ENCODE measurements at regions not wholly inside any gene's neighbourhood (a gene's known extent, or its start where the extent isn't known, plus 50 kb on each side); places are given as distances from the start of the nearest gene placed in this dataset.
"Not testable (repeated sequence)": the region's sequence is repeated elsewhere in the genome, so short reads cannot be mapped to it uniquely, and the experiment has no call there.

GRCh38 chr1:10914056-10914455, 98.4 kb upstream of the TARDBP start:
- no peak for DNase-seq

DNA sequence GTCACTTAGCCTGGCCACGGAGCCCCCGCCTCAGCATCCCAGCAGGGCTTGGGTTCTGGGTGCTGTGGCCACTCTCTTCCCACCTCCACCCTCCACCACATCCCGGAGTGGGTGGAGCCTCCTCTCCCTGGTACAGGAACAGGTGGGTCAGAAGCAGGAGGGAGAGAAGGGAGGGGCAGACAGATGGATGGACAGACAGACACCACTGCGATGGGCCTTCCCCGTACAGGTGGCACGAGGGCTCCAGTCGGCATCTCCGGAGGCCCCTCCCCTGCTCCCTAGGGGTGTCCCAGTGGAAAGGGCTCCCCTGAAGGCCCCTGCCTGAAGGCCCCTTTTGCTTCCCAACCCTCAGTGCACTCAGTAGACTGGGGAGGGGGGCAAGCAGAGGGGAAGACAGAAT, 96.9 kb upstream of the TARDBP start:
- no peak for DNase-seq

DNA sequence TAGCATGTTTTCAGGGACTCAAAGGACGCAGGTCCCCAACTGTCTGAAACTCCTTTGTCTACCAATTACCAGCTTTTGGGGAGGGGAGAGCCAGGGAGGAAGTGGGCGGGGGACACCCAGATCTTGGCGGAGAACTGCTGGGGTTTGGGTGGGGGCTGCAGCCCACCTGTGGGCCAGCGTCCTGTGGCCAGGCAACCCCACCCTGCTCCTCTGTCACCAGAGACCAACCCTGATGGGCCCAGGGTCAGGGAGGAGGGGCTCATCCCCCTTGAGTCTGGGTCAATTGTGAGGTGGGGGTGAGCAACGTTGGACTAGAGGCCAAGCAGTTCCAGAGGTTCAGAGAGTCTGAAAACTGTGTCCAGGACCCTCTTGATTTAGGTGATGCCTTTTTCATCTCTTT, 96.1 kb upstream of the TARDBP start:
- no peak for DNase-seq

GRCh38 chr1:10916991-10917390, 95.5 kb upstream of the TARDBP start:
- DNase-seq = no peak

GRCh38 chr1:10917513-10918454, 94.7 kb upstream of the TARDBP start:
- DNase-seq = peak in 1 of 2 donors; percentile 41

DNA sequence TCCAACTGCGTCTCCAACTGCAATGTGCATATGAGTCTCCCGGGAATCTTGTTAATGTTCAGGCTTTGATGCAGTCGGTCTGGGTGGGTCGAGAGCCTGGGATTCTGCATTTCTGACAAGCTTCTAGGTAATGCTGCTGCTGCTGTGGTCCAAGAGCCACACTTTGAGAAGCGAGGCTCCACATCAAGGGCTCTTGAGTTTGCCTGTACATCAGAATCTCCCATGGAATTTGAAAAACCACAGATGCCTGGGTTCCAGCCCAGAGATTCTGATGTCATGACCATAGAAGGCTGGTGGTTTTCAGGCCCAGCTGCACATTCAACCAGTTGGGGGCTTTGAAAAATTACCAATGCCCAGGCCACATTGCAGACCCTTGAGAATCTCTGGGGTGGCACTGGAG, 93.9 kb upstream of the TARDBP start:
- DNase-seq = no peak

- no peak for DNase-seq
Measured at GRCh38 chr1:10920063-10920626, 92.3 kb upstream of the TARDBP start.

DNA sequence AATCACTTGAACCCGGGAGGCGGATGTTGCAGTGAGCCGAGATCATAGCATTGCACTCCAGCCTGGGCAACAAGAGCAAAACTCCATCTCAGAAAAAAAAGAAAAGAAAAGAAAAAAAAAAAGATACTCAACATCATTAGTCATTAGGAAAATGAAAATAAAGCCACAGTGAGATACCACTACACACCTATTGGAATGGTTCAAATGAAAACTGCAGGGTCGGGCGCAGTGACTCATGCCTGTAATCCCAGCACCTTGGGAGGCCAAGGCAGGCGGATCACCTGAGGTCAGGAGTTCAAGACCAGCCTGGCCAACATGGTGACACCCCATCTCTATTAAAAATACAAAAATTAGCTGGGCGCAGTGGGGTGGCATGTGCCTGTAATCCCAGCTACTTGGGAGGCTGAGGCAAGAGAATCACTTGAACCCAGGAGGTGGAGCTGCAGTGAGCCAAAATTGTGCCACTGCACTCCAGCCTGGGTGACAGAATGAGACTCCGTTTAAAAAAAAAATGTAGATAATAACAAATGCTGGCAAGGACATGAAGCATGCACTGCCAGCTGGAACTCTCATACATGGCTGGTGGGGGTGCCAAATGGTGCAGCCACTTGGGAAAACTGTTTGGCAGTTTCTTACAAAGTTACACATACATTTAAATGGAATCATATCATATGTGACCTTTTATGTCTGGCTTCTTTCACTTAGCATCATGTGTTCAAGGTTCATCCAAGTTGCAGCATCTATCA, 90.0 kb upstream of the TARDBP start:
- not testable (repeated sequence) for DNase-seq

GRCh38 chr1:10924030-10924429, 88.4 kb upstream of the TARDBP start:
- no peak for DNase-seq

DNA sequence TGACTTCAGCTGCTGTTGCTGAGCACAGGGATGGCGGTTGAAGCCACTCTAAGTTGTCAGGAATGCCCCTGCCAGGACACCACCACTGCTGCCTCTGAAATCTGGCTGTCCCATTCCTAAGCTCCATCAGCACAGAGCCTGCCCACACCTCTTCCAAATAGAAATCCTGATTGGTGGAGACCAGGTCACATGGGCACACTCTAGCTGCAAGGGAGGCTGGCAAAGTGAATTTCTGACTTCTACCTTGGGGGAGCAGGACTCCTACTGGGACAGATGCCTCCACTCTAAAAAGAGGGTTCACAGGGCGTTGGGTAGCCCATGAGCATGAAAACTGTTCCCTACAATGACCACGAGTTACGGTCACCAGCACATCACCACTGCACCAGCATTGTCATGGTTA, 83.8 kb upstream of the TARDBP start:
- DNase-seq = no peak

- peak in 1 of 2 donors; percentile 35 for DNase-seq
Measured at GRCh38 chr1:10932088-10932487, 80.4 kb upstream of the TARDBP start.

DNA sequence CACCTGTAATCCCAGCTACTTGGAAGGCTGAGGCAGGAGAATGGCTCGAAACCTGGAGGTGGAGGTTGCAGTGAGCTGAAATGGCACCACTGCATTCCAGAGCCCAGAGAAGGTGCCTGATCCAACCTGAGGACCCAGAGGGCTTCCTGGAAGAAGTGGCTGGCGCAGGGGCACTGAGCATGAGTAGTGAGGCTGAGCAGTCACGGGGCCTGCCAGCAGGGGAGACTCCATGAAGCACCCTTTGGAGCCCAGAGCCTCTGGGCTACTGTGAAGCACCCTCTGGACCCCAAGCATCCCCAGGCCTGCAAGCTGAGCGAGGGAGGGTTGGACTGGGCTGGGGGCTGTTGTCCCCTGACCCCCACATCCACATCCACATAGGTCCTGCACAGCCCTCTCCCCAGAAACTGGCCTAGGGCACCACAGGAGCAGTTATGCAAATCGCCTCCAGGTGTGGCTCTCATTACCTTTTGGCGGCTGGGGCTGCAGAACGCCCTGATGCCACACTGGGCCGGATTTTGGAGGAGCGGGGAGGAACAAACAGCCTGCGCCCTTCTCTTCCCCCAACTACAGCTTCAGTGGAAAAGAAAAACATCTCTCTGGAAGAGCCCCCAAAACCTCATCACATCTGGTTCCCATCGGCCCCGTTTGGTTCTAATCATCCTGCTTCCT, 78.2 kb upstream of the TARDBP start:
- DNase-seq = no peak

DNA sequence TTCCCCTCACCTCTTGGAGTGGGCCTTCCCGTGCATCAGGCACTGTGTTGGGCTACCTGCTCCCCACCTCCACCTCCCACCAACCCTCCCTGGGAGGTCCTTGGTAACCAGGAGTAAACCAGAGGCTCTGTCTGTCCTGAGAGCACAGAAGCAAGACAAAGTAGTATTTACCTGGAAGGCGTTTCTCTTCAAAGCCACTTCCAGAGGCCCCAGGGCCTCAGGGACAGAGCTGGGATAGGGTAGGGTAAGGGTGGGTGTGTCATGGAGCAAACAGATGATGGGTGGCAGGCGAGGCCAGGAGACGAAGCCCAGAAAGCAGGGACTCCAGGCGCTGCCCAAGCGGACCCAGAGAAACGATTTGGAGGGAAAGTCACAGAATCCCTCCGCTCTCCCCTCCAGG, 77.2 kb upstream of the TARDBP start:
- DNase-seq = no peak

GRCh38 chr1:10935724-10936123, 76.7 kb upstream of the TARDBP start:
- no peak for DNase-seq

- no peak for DNase-seq
Measured at GRCh38 chr1:10936998-10937901, 75.2 kb upstream of the TARDBP start.

GRCh38 chr1:10938741-10939417, 73.6 kb upstream of the TARDBP start:
- no peak for DNase-seq

DNA sequence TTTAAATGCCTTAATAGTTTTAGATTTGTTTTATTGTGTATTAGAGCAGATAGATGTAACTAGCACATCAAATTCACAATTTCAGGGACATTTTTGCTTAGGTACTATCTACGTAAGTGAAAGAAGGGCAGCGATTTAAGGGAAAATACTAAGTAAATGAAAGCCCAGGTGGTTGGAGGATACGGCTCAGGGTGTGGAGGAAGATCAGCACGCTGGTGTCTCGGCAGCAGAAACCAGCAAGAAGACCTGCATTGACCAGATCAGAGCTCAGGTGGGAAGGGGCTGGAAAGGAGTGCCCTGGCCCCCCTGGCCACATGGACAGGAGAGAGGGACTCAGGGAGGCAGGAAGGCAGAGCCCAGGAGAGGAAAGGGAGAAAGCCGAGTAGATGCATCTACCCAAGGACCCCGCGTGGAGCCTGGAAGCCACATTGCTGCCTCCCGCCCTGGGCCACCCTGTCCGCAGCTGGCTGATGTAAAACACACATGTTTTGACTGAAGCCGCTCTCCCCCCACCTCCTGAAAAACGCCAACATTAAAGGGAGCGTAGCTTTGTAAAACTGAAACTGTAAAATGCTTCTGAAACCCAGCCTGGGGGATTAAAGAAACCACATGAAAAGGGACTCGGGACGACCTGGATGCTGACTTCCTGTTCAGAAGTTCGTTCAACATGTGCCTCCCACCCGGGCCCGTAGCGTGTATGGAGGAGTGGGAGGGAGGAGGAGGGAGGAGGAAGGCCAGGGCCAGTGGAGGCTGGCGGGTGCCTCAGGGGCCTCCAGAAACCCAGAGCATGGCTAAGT, 72.6 kb upstream of the TARDBP start:
- peak in 1 of 2 donors; percentile 33 for DNase-seq

DNA sequence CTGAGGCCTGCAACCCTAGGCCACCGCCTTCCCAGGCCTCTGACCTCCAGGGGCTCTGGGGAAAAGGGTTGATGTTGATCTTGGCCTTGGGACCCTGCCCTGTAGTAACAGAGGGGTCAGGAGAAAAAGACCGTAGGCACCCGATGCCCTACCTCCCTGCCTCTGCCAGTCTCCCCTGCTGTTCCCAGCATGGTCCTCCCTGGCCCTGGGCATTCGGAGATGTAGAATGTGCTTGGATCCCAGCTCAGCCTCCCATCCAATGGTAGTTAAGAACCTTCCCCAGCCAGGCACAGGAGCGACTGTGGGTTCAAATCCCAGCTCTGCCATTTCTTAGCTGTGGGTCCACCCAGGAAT, 72.0 kb upstream of the TARDBP start:
- no peak for DNase-seq

DNA sequence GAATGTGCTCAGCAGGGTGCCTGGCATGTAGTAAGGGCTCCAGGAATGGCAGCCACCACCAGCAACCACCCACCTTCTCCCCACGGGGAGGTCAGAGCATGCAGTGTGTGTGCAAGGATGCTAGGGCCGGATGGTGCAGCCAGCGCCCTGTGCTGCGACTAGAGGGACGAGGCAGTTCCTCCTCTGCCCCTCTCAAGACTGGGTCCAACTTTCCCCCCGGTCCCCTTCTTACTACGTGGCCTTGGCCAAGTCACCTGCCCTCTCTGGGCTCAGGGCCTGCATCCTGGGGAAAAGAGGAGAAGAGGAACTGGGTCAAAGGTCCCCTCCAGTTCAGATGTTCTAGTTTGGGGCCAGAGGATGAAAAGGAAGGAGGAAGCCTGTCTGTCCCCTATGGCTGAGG, 71.6 kb upstream of the TARDBP start:
- no peak for DNase-seq

GRCh38 chr1:10941891-10942541, 70.4 kb upstream of the TARDBP start:
- DNase-seq = peak; percentile 38 to 65
